HG03378 (cell line): ENCODE measurements at regions not wholly inside any gene's neighbourhood (a gene's known extent, or its start where the extent isn't known, plus 50 kb on each side); places are given as distances from the start of the nearest gene placed in this dataset.

ENCODE experiments used
- ATAC-seq: cut with Tn5 transposase; IDR thresholded peaks from one replicate; pipeline ENCODE4 v1.9.1; 2021; ENCODE audit warnings: mild to moderate bottlenecking, moderate library complexity; ENCODE audit not compliant: unreplicated experiment

- ATAC-seq, result no peak
These were observed 71.4 kb upstream of the MAP1B start for GRCh38 chr5:72035831-72036230.

- no peak for ATAC-seq
These were observed 70.3 kb upstream of the MAP1B start for GRCh38 chr5:72036951-72037350.

- no peak for ATAC-seq
These were observed 66.8 kb upstream of the MAP1B start for GRCh38 chr5:72040513-72040912.

- no peak for ATAC-seq
These were observed 65.6 kb upstream of the MAP1B start for GRCh38 chr5:72041654-72042053.

GRCh38 chr5:72042097-72042496 is 65.2 kb upstream of the MAP1B start:
- ATAC-seq, result no peak

GRCh38 chr5:72045692-72046091 is 61.6 kb upstream of the MAP1B start:
- ATAC-seq, result no peak

- ATAC-seq, result no peak
These were observed 61.2 kb upstream of the MAP1B start for GRCh38 chr5:72046106-72046505.

- no peak for ATAC-seq
These were observed 51.6 kb upstream of the MAP1B start for GRCh38 chr5:72055636-72056035.
